Parathyroid adenoma (tissue), 2 donors: ENCODE measurements at regions not wholly inside any gene's neighbourhood (a gene's known extent, or its start where the extent isn't known, plus 50 kb on each side); places are given as distances from the start of the nearest gene placed in this dataset.

ENCODE experiments used
- H2AFZ ChIP-seq: fragments of 300-600 bp; sonication (generic); one replicate; pipeline ENCODE4 v1.7.0; 2017; ENCODE audit warnings: antibody characterized with exemption, mild to moderate bottlenecking
- H3K27ac ChIP-seq: fragments of 300-600 bp; sonication (generic); one replicate; pipeline ENCODE4 v1.7.0; 2017
- H3K27me3 ChIP-seq: fragments of 300-600 bp; sonication (generic); one replicate; pipeline ENCODE4 v1.7.0; 2017; ENCODE audit warnings: low read length; ENCODE audit not compliant: control insufficient read depth, insufficient read depth
- H3K36me3 ChIP-seq: fragments of 300-600 bp; sonication (generic); one replicate; pipeline ENCODE4 v1.7.0; 2017; ENCODE audit warnings: low read length; ENCODE audit not compliant: control insufficient read depth, insufficient read depth
- H3K4me1 ChIP-seq: fragments of 300-600 bp; sonication (generic); one replicate; pipeline ENCODE4 v1.7.0; 2017; ENCODE audit warnings: control low read depth
- H3K4me2 ChIP-seq: fragments of 300-600 bp; sonication (generic); one replicate; pipeline ENCODE4 v1.7.0; 2017; ENCODE audit warnings: low read length
- H3K4me3 ChIP-seq: fragments of 300-600 bp; sonication (generic); one replicate; pipeline ENCODE4 v1.7.0; 2017; ENCODE audit warnings: low read depth, low read length
- H3K79me2 ChIP-seq: fragments of 300-600 bp; sonication (generic); one replicate; pipeline ENCODE4 v1.7.0; 2017; ENCODE audit warnings: control low read depth
- H3K9ac ChIP-seq: fragments of 300-600 bp; sonication (generic); one replicate; pipeline ENCODE4 v1.7.0; 2017; ENCODE audit warnings: mild to moderate bottlenecking
- H3K9me3 ChIP-seq: fragments of 300-600 bp; sonication (generic); one replicate; pipeline ENCODE4 v1.7.0; 2017; ENCODE audit warnings: low read length; ENCODE audit not compliant: control insufficient read depth
- TF ChIP-seq, protein P1 (sequence below): fragments of 300-600 bp; sonication (generic); IDR thresholded peaks from one replicate; pipeline ENCODE4 v1.7.0; 2017; ENCODE audit warnings: antibody characterized with exemption, mild to moderate bottlenecking
- donor health status: primary hyperparathyroidism.

DNA sequence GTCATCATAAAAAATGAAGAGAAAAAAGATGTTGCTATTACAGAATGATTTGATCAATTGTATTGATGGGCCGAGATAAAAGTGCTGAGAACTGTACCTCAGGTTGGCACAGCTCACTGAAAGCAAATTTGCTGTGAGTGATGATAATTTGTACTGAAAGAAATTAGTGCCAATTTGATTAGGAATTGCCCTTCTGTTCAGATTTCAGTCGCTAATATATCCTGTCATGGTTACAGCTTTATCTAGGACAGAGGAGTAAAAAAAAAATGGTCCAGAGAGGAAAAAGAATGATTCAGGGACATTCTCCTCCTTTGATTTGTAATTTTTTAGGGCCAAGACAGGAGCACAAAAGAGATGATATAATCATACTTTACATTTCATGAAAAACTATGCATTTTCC, 1264.2 kb downstream of the ROBO2 start:
- no peak overlapping the region for H3K4me2 ChIP-seq
- TF ChIP-seq, protein P1, sequence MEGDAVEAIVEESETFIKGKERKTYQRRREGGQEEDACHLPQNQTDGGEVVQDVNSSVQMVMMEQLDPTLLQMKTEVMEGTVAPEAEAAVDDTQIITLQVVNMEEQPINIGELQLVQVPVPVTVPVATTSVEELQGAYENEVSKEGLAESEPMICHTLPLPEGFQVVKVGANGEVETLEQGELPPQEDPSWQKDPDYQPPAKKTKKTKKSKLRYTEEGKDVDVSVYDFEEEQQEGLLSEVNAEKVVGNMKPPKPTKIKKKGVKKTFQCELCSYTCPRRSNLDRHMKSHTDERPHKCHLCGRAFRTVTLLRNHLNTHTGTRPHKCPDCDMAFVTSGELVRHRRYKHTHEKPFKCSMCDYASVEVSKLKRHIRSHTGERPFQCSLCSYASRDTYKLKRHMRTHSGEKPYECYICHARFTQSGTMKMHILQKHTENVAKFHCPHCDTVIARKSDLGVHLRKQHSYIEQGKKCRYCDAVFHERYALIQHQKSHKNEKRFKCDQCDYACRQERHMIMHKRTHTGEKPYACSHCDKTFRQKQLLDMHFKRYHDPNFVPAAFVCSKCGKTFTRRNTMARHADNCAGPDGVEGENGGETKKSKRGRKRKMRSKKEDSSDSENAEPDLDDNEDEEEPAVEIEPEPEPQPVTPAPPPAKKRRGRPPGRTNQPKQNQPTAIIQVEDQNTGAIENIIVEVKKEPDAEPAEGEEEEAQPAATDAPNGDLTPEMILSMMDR, result no peak
- no peaks in the 10 kb centered on the region for H3K4me1 ChIP-seq
- H2AFZ ChIP-seq, result no peak overlapping the region
- H3K27ac ChIP-seq, result no peak overlapping the region
- no peaks in the 10 kb centered on the region for H3K36me3 ChIP-seq
- no peaks in the 10 kb centered on the region for H3K9me3 ChIP-seq
- no peaks in the 10 kb centered on the region for H3K27me3 ChIP-seq
- no peaks in the 10 kb centered on the region for H3K79me2 ChIP-seq
- H3K4me3 ChIP-seq, result no peak overlapping the region
- no peak overlapping the region for H3K9ac ChIP-seq

DNA sequence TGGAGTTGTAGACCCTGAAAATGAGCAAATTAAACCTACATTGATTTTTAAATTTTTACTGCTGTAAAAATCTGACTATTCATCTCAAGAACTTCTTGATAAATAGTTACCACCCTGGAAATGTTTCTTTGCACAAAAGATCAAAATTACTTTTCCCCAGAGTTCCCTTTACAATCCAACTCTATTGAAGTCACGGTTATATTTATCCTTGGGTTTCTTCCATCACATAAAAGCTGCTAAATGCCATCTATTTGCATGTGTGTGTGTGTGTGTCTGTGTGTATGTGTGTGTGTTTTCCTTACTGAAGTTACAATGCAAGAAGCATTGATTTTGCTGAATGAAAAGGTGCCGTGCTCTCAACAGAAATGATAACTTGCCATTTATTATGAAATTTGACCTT, 1273.0 kb downstream of the ROBO2 start:
- no peaks in the 10 kb centered on the region for H3K79me2 ChIP-seq

DNA sequence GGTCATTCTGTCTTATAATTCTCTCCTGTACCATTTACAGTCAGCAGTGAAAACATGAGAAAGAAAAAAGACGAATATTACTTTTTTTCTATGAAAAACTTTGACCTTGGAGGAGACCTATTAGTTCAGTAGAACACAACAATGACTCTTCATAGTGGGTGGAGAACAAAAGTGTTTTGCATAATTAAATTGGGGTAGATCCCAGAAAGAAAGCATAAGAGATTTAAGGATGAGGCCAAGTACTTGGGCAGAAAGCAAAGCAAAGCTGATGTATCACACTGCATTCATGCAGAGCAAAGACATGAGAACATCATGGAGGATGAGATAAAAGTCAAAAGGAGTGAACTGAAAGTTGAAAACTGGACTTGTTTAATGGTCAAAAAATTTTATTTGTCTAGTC, 1273.4 kb downstream of the ROBO2 start:
- Histone ChIP-seq H3K9me3 (no peaks in the 10 kb centered on the region), H3K27me3 (no peaks in the 10 kb centered on the region), H3K4me2 (no peak overlapping the region), H3K4me3 (no peak overlapping the region), H2AFZ (no peak overlapping the region), H3K79me2 (no peaks in the 10 kb centered on the region), H3K9ac (no peak overlapping the region), H3K27ac (no peak overlapping the region), H3K36me3 (no peaks in the 10 kb centered on the region), H3K4me1 (no peaks in the 10 kb centered on the region)
- TF ChIP-seq, protein P1, result no peak

More for the DNA sequence above, 1273.0 kb downstream of the ROBO2 start:
- no peak overlapping the region for H3K4me2 ChIP-seq
- no peaks in the 10 kb centered on the region for H3K4me1 ChIP-seq
- no peak overlapping the region for H2AFZ ChIP-seq
- no peak overlapping the region for H3K27ac ChIP-seq
- H3K36me3 ChIP-seq, result no peaks in the 10 kb centered on the region
- TF ChIP-seq, protein P1, result no peak
- no peaks in the 10 kb centered on the region for H3K27me3 ChIP-seq
- H3K9me3 ChIP-seq, result no peaks in the 10 kb centered on the region
- H3K4me3 ChIP-seq, result no peak overlapping the region
- no peak overlapping the region for H3K9ac ChIP-seq

DNA sequence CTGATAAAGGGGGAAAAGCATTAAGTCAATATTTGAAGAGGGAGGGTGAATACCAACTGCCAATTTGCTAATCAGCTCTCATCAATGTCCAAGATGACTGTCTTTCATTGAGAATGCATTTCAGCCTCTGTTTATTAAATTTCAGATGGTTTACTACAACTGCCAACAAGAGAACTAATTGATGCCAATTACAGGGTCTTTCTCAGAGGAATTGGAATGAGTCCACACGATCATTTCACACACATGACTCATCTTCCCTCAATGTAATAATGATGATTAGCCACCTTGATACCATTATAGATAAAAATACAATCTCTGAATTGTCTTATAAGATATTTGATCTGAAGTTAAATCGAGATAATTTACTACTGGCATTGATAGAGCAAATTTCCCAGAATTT, 1274.4 kb downstream of the ROBO2 start:
- Histone ChIP-seq H3K4me2 (no peak overlapping the region), H2AFZ (no peak overlapping the region), H3K4me3 (no peak overlapping the region), H3K4me1 (no peaks in the 10 kb centered on the region), H3K27me3 (no peaks in the 10 kb centered on the region), H3K79me2 (no peaks in the 10 kb centered on the region), H3K9ac (no peak overlapping the region), H3K9me3 (no peaks in the 10 kb centered on the region), H3K36me3 (no peaks in the 10 kb centered on the region), H3K27ac (no peak overlapping the region)
- TF ChIP-seq, protein P1, result no peak

DNA sequence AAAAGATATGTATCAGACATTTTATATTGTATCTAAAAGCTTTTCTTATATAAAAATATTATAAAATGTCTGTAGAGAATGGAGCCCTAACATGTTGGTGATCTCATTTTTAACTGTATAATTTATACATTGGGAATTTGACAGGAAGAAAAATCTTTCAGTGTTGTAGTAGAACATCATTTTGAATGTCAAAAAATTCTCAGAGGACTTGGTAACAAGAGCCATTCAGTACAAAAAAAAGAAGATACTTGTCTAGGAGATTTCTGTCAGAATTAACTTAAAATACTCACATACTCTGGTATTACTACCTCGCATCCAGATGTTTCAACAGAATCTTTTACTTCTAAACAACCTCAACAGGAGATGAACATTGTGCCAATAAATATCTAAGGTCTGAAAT, 1277.9 kb downstream of the ROBO2 start:
- H3K27ac ChIP-seq, result no peak overlapping the region
- no peak overlapping the region for H3K4me2 ChIP-seq
- TF ChIP-seq, protein P1, result no peak
- H3K27me3 ChIP-seq, result no peaks in the 10 kb centered on the region
- no peak overlapping the region for H2AFZ ChIP-seq
- H3K36me3 ChIP-seq, result no peaks in the 10 kb centered on the region
- no peak overlapping the region for H3K4me3 ChIP-seq
- H3K4me1 ChIP-seq, result no peaks in the 10 kb centered on the region
- no peaks in the 10 kb centered on the region for H3K9me3 ChIP-seq
- no peak overlapping the region for H3K9ac ChIP-seq
- H3K79me2 ChIP-seq, result no peaks in the 10 kb centered on the region
